Endothelial cell of umbilical vein (primary cell): ENCODE measurements at regions not wholly inside any gene's neighbourhood (a gene's known extent, or its start where the extent isn't known, plus 50 kb on each side); places are given as distances from the start of the nearest gene placed in this dataset.
A peak's percentile ranks its signal among the peaks of the same experiment; 100 is the strongest.

Experiments used
- EZH2 ChIP-seq: IDR thresholded peaks from 2 replicates; pipeline ENCODE4 v1.6.1; 2012; ENCODE audit warnings: borderline replicate concordance, low read depth, mild to moderate bottlenecking, moderate library complexity, low read length, inconsistent platforms; ENCODE audit not compliant: severe bottlenecking
- MYC ChIP-seq: IDR thresholded peaks from one replicate; pipeline ENCODE4 v1.6.1; 2011; ENCODE audit warnings: mild to moderate bottlenecking, low read depth, low read length
- POLR2A ChIP-seq: IDR thresholded peaks from 2 replicates; pipeline ENCODE4 v1.6.1; 2012; ENCODE audit warnings: low read depth, mild to moderate bottlenecking, control low read depth, low read length
- TF ChIP-seq, protein P1 (sequence below), 2 donors: IDR thresholded peaks; 1 replicate in 1 of 2; 2 replicates in 1 of 2; pipeline ENCODE4 v1.5.1; 2011; ENCODE audit warnings: low read length in 2 of 2, mild to moderate bottlenecking in 2 of 2, moderate library complexity in 2 of 2, control low read depth in 1 of 2, inconsistent platforms in 1 of 2, low read depth in 1 of 2; ENCODE audit not compliant: insufficient read depth in 1 of 2; ENCODE audit errors: extremely low read depth in 1 of 2

DNA sequence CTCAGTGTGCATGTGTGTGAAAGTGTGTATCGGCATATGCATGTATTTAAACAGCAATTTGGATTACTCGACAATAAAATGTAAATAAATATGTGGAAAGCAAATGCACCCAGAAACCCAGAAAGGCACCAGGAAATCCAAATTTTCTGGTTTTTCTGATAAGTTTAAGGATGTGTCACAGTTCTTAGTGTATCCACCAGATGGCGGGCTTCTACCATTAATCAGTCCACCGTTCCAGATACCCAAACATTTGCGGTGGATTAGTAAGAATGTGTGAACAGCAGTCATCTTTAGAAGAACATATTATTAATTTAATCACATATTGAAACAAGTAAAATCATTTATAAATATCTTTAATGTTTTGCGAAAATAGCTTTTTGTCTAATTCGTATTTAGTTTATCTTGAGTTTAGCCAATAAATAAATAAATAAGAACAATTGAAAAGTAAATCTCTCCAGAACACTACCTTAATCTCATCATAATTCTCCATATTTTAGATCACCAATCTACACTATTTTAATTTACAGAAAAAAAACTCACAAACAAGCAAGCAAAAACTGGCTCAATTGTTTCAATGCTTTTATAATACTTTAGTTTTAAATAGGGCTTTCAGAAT lies 298.9 kb downstream of the DSEL start:
- TF ChIP-seq POLR2A (no peak), EZH2 (no peak), MYC (no peak)
- TF ChIP-seq, protein P1, sequence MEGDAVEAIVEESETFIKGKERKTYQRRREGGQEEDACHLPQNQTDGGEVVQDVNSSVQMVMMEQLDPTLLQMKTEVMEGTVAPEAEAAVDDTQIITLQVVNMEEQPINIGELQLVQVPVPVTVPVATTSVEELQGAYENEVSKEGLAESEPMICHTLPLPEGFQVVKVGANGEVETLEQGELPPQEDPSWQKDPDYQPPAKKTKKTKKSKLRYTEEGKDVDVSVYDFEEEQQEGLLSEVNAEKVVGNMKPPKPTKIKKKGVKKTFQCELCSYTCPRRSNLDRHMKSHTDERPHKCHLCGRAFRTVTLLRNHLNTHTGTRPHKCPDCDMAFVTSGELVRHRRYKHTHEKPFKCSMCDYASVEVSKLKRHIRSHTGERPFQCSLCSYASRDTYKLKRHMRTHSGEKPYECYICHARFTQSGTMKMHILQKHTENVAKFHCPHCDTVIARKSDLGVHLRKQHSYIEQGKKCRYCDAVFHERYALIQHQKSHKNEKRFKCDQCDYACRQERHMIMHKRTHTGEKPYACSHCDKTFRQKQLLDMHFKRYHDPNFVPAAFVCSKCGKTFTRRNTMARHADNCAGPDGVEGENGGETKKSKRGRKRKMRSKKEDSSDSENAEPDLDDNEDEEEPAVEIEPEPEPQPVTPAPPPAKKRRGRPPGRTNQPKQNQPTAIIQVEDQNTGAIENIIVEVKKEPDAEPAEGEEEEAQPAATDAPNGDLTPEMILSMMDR (IDR thresholded peaks at IDR 0.05; ENCODE audit: extremely low read depth in 1 of 2, insufficient read depth in 1 of 2, low read depth in 1 of 2, low read length in 2 of 2), result peak; percentile 41 to 47
